Stimulated activated memory B cell treated with anti-CD40 and anti-IgM and Interleukin-4, amounts not matched to agents 10 μg/mL and 1 μg/mL and 100 μg/mL, for 72 hours (primary cell): ENCODE measurements at regions not wholly inside any gene's neighbourhood (a gene's known extent, or its start where the extent isn't known, plus 50 kb on each side); places are given as distances from the start of the nearest gene placed in this dataset.

Source experiments
- ATAC-seq: fragments of 150-1000 bp; cut with Tn5 transposase; 2 replicates; pipeline ENCODE4 v1.10.0; 2021
- H3K27ac Mint-ChIP-seq: one replicate; pipeline ENCODE4 v1.8.0; 2022; ENCODE audit warnings: mild to moderate bottlenecking, mixed read lengths
- H3K27me3 Mint-ChIP-seq: one replicate; pipeline ENCODE4 v1.8.0; 2022; ENCODE audit warnings: mixed read lengths
- H3K36me3 Mint-ChIP-seq: one replicate; pipeline ENCODE4 v1.8.0; 2022; ENCODE audit warnings: mixed read lengths
- H3K4me1 Mint-ChIP-seq: one replicate; pipeline ENCODE4 v1.8.0; 2022; ENCODE audit warnings: mixed read lengths
- H3K4me3 Mint-ChIP-seq: one replicate; pipeline ENCODE4 v1.8.0; 2022; ENCODE audit warnings: mild to moderate bottlenecking, moderate library complexity, mixed read lengths
- H3K9me3 Mint-ChIP-seq: one replicate; pipeline ENCODE4 v1.8.0; 2022; ENCODE audit warnings: mixed read lengths

- H3K4me1 Mint-ChIP-seq: no peaks in the 10 kb centered on the region
- no peak for ATAC-seq
- no peak overlapping the region for H3K4me3 Mint-ChIP-seq
- no peaks in the 10 kb centered on the region for H3K9me3 Mint-ChIP-seq
- no peak overlapping the region for H3K27ac Mint-ChIP-seq
- peaks cover 9% of the 10 kb centered on the region for H3K27me3 Mint-ChIP-seq
- H3K36me3 Mint-ChIP-seq: no peaks in the 10 kb centered on the region
Measured at GRCh38 chr5:156237361-156237760, 89.6 kb upstream of the SGCD start.

- H3K4me1 Mint-ChIP-seq: no peaks in the 10 kb centered on the region
- peaks cover 9% of the 10 kb centered on the region for H3K27me3 Mint-ChIP-seq
- no peaks in the 10 kb centered on the region for H3K36me3 Mint-ChIP-seq
- no peaks in the 10 kb centered on the region for H3K9me3 Mint-ChIP-seq
- no peak for ATAC-seq
- H3K4me3 Mint-ChIP-seq: no peak overlapping the region
- no peak overlapping the region for H3K27ac Mint-ChIP-seq
Measured at GRCh38 chr5:156239800-156240199, 87.2 kb upstream of the SGCD start.

GRCh38 chr5:156240414-156240813 lies 86.5 kb upstream of the SGCD start:
- no peak for ATAC-seq
- no peaks in the 10 kb centered on the region for H3K4me1 Mint-ChIP-seq
- no peaks in the 10 kb centered on the region for H3K9me3 Mint-ChIP-seq
- no peaks in the 10 kb centered on the region for H3K36me3 Mint-ChIP-seq
- no peak overlapping the region for H3K27ac Mint-ChIP-seq
- H3K4me3 Mint-ChIP-seq: no peak overlapping the region
- H3K27me3 Mint-ChIP-seq: peaks cover 9% of the 10 kb centered on the region

- ATAC-seq: no peak
- H3K9me3 Mint-ChIP-seq: no peaks in the 10 kb centered on the region
- H3K4me1 Mint-ChIP-seq: no peaks in the 10 kb centered on the region
- H3K27me3 Mint-ChIP-seq: peaks cover 9% of the 10 kb centered on the region
- H3K4me3 Mint-ChIP-seq: no peak overlapping the region
- H3K36me3 Mint-ChIP-seq: no peaks in the 10 kb centered on the region
- H3K27ac Mint-ChIP-seq: no peak overlapping the region
Measured at GRCh38 chr5:156241266-156241665, 85.7 kb upstream of the SGCD start.

- H3K4me1 Mint-ChIP-seq: no peaks in the 10 kb centered on the region
Measured at GRCh38 chr5:156245895-156246294, 81.1 kb upstream of the SGCD start.

GRCh38 chr5:156251076-156251475 lies 75.9 kb upstream of the SGCD start:
- ATAC-seq: no peak
- Mint-ChIP-seq H3K27ac (no peak overlapping the region), H3K36me3 (no peaks in the 10 kb centered on the region), H3K27me3 (peaks cover 9% of the 10 kb centered on the region), H3K9me3 (no peaks in the 10 kb centered on the region), H3K4me1 (no peaks in the 10 kb centered on the region), H3K4me3 (no peak overlapping the region)

More at GRCh38 chr5:156245895-156246294, 81.1 kb upstream of the SGCD start:
- no peaks in the 10 kb centered on the region for H3K9me3 Mint-ChIP-seq
- H3K4me3 Mint-ChIP-seq: no peak overlapping the region
- no peaks in the 10 kb centered on the region for H3K36me3 Mint-ChIP-seq
- H3K27me3 Mint-ChIP-seq: peaks cover 9% of the 10 kb centered on the region
- ATAC-seq: no peak
- H3K27ac Mint-ChIP-seq: no peak overlapping the region

- peaks cover 2% of the 10 kb centered on the region for H3K27me3 Mint-ChIP-seq
- ATAC-seq: no peak
- no peaks in the 10 kb centered on the region for H3K9me3 Mint-ChIP-seq
- H3K36me3 Mint-ChIP-seq: no peaks in the 10 kb centered on the region
- no peak overlapping the region for H3K4me3 Mint-ChIP-seq
- no peak overlapping the region for H3K27ac Mint-ChIP-seq
- no peaks in the 10 kb centered on the region for H3K4me1 Mint-ChIP-seq
Measured at GRCh38 chr5:156253130-156253529, 73.8 kb upstream of the SGCD start.

- no peaks in the 10 kb centered on the region for H3K36me3 Mint-ChIP-seq
- ATAC-seq: no peak
- no peaks in the 10 kb centered on the region for H3K9me3 Mint-ChIP-seq
- no peak overlapping the region for H3K27ac Mint-ChIP-seq
- no peaks in the 10 kb centered on the region for H3K27me3 Mint-ChIP-seq
- H3K4me1 Mint-ChIP-seq: no peaks in the 10 kb centered on the region
- H3K4me3 Mint-ChIP-seq: no peak overlapping the region
Measured at GRCh38 chr5:156254196-156254595, 72.8 kb upstream of the SGCD start.

GRCh38 chr5:156256642-156257041 lies 70.3 kb upstream of the SGCD start:
- no peak overlapping the region for H3K4me3 Mint-ChIP-seq
- H3K27ac Mint-ChIP-seq: no peak overlapping the region
- no peaks in the 10 kb centered on the region for H3K4me1 Mint-ChIP-seq
- H3K9me3 Mint-ChIP-seq: no peaks in the 10 kb centered on the region
- H3K36me3 Mint-ChIP-seq: no peaks in the 10 kb centered on the region
- H3K27me3 Mint-ChIP-seq: no peaks in the 10 kb centered on the region
- no peak for ATAC-seq

GRCh38 chr5:156258934-156259333 lies 68.0 kb upstream of the SGCD start:
- Mint-ChIP-seq H3K4me1 (no peaks in the 10 kb centered on the region), H3K27me3 (peaks cover 8% of the 10 kb centered on the region), H3K4me3 (no peak overlapping the region), H3K9me3 (no peaks in the 10 kb centered on the region), H3K27ac (no peak overlapping the region), H3K36me3 (no peaks in the 10 kb centered on the region)
- no peak for ATAC-seq

- Mint-ChIP-seq H3K9me3 (no peaks in the 10 kb centered on the region), H3K36me3 (no peaks in the 10 kb centered on the region), H3K4me1 (no peaks in the 10 kb centered on the region), H3K27me3 (peaks cover 11% of the 10 kb centered on the region), H3K4me3 (no peak overlapping the region), H3K27ac (no peak overlapping the region)
- ATAC-seq: no peak
Measured at GRCh38 chr5:156259618-156260017, 67.3 kb upstream of the SGCD start.

- no peak overlapping the region for H3K4me3 Mint-ChIP-seq
- no peaks in the 10 kb centered on the region for H3K36me3 Mint-ChIP-seq
- no peak overlapping the region for H3K27ac Mint-ChIP-seq
Measured at GRCh38 chr5:156261275-156261939, 65.6 kb upstream of the SGCD start.

GRCh38 chr5:156271569-156271968 lies 55.4 kb upstream of the SGCD start:
- no peaks in the 10 kb centered on the region for H3K4me1 Mint-ChIP-seq
- no peaks in the 10 kb centered on the region for H3K27me3 Mint-ChIP-seq
- H3K36me3 Mint-ChIP-seq: no peaks in the 10 kb centered on the region
- no peak overlapping the region for H3K4me3 Mint-ChIP-seq
- H3K27ac Mint-ChIP-seq: no peak overlapping the region
- ATAC-seq: no peak
- peaks cover 9% of the 10 kb centered on the region for H3K9me3 Mint-ChIP-seq

More at GRCh38 chr5:156261275-156261939, 65.6 kb upstream of the SGCD start:
- Mint-ChIP-seq H3K9me3 (no peaks in the 10 kb centered on the region), H3K4me1 (no peaks in the 10 kb centered on the region), H3K27me3 (peaks cover 11% of the 10 kb centered on the region)
- no peak for ATAC-seq

- no peak for ATAC-seq
- Mint-ChIP-seq H3K4me3 (no peak overlapping the region), H3K27ac (no peak overlapping the region), H3K36me3 (no peaks in the 10 kb centered on the region), H3K9me3 (peaks cover 9% of the 10 kb centered on the region), H3K4me1 (no peaks in the 10 kb centered on the region), H3K27me3 (no peaks in the 10 kb centered on the region)
Measured at GRCh38 chr5:156272139-156272538, 54.8 kb upstream of the SGCD start.

GRCh38 chr5:156273325-156273724 lies 53.6 kb upstream of the SGCD start:
- Mint-ChIP-seq H3K27me3 (peaks cover 8% of the 10 kb centered on the region), H3K4me3 (no peak overlapping the region), H3K27ac (no peak overlapping the region), H3K9me3 (peaks cover 9% of the 10 kb centered on the region), H3K36me3 (no peaks in the 10 kb centered on the region), H3K4me1 (no peaks in the 10 kb centered on the region)
- ATAC-seq: no peak

- Mint-ChIP-seq H3K36me3 (no peaks in the 10 kb centered on the region), H3K9me3 (peaks cover 6% of the 10 kb centered on the region), H3K4me1 (no peaks in the 10 kb centered on the region), H3K27me3 (peaks cover 8% of the 10 kb centered on the region), H3K4me3 (no peak overlapping the region), H3K27ac (no peak overlapping the region)
- ATAC-seq: no peak
Measured at GRCh38 chr5:156274453-156274852, 52.5 kb upstream of the SGCD start.
